ENCODE measurements at regions not wholly inside any gene's neighbourhood (a gene's known extent, or its start where the extent isn't known, plus 50 kb on each side); places are given as distances from the start of the nearest gene placed in this dataset.
"Not testable (repeated sequence)": the region's sequence is repeated elsewhere in the genome, so short reads cannot be mapped to it uniquely, and the experiment has no call there.

- DNase-seq: no peak
- ATAC-seq: no peak
- intact Hi-C loops (cut with micrococcal nuclease): no loop called here
Observed at GRCh38 chr16:8168016-8168415, 422.3 kb downstream of the TMEM114 start.

- DNase-seq (no peak), ATAC-seq (no peak)
- intact Hi-C loops (cut with micrococcal nuclease): no loop called here
Observed at GRCh38 chr16:8167436-8167835, 422.9 kb downstream of the TMEM114 start.

DNA sequence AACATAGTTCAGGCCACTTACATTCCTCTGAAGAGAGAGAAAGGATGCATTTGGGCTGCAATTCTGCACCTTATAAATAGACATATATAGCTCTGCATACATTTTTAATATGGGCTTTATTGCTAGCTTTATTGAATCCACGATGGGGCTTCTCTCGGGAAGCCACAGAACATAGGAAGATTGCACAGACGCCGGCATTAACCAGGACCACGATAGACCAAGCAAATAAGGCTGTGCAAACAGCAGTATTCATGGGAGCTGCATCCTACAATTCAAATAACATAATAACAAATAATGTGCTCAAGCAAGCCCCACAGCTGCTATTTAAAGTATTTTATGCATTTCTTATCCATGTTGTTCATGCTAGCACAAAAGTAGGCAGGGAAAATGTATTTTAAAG is 432.3 kb downstream of the TMEM114 start:
- no peak for ATAC-seq
- no peak for DNase-seq
- intact Hi-C loops (cut with micrococcal nuclease): no loop called here

GRCh38 chr16:8155275-8155674 is 435.0 kb downstream of the TMEM114 start:
- intact Hi-C loops (cut with micrococcal nuclease): no loop called here
- ATAC-seq (no peak), DNase-seq (no peak)

DNA sequence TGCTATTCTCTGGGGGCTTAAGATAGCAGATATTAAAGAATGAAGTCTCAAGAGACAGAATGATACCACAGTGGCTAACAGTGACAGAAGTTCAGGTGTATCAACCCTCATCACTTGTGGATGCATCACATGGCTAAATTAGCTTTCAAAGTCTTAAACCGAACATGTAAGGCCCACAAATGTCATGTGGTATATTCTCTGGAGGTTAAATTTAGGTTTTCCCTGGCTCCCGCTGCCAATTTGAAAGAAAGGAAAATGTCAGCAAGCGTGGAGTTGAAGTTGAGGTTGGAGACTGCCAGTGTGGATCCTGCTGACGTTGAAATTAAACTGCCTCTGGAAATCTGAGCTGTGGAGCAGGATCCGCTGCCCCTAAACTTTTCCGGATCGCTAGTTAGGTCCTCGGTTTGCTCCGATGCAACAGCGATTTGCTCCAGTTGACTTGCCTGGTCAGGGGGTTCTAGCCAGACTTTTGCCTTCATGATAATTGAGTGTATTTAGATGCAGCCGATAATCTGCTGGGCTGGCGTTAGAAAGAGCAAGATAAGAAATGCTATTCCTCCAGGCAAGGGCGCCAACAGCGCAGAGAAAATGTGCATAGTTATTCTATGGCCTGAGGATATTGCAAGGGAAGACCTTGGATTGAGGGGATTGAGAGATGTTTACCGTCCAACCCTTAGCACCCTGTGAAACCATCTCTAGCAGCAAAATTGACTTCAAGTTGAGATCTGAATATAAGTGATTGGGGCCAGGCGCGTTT is 443.9 kb downstream of the TMEM114 start:
- ATAC-seq: no peak
- no peak for DNase-seq
- intact Hi-C loops (cut with micrococcal nuclease): no loop called here

DNA sequence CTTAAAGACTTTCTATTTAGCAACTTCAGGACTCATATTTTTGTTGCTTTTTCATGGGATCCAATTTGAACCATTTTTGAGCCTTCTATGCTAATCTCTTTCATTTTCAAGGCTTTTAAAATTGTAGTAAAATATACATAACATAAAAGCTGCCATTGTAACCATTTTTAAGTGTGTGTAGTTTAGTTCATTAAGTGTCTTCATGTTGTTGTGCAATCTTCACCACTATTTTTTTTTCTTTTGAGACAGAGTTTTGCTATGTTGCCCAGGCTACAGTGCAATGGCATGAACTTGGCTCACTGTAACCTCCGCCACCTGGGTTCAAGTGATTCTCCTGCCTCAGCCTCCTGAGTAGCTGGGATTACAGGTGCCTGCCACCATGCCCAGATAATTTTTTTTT is 451.6 kb downstream of the TMEM114 start:
- intact Hi-C loops (cut with micrococcal nuclease): no loop called here
- ATAC-seq: no peak

DNA sequence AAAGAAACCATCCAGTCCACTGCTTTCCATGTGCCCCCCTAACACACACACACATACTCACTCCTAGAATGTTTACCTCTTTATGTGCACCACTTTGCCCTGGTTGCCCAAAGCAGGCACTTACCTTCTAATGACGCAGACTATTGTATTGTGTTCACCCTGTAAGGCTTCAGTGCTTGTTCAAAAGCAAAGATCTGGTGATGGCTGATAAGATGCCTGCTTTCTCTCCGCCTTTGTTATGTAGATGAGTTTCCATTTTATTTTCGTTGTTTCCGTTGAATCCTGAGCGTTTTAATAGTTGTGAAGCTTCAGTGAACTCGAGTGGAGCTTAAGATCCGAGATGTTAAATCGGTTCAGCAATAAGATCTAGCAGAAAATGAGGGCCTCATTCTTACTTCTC is 452.7 kb downstream of the TMEM114 start:
- DNase-seq (no peak), ATAC-seq (no peak)
- intact Hi-C loops (cut with micrococcal nuclease): no loop called here

More for the DNA sequence above, 451.6 kb downstream of the TMEM114 start:
- DNase-seq: no peak

DNA sequence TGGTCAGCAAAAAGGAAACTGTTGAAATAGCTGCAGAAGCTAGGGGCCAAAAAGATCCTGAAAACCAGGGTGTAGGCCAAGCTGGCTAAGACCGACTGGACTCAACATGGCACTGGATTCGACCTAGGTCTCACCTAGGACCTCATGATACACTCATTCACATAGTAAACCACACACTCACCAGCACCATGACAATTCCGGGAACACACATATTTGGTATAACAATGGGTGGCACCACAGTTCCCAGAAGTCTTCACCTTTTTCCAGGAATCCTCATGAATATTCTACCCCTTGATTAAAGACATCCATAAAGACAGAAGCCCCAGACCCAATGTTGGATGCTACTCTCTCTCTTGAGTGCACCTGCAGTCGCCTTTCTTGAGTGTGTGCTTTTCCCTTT is 460.1 kb downstream of the TMEM114 start:
- DNase-seq: no peak
- intact Hi-C loops (cut with micrococcal nuclease): no loop called here
- no peak for ATAC-seq

DNA sequence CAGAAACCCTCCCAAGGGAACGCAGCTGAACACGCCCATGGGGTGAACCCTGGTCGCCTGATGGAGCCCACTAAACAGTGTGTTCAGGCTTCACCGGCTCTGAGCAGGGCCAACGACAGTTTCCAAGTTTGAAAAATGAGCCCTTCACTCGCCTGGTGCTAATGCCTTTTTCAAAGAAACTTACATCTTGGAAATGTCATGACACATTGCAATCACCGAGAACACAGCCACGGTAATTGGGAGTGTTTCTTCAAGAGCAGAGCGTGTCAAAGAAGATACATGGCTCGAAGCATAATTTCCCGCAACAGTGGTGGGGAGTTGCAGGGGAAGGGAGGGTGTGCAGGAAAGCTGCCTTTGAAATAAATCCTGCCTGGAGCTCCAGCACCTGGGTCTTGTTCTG is 463.2 kb downstream of the TMEM114 start:
- no peak for ATAC-seq
- intact Hi-C loops (cut with micrococcal nuclease): no loop called here
- DNase-seq: no peak

DNA sequence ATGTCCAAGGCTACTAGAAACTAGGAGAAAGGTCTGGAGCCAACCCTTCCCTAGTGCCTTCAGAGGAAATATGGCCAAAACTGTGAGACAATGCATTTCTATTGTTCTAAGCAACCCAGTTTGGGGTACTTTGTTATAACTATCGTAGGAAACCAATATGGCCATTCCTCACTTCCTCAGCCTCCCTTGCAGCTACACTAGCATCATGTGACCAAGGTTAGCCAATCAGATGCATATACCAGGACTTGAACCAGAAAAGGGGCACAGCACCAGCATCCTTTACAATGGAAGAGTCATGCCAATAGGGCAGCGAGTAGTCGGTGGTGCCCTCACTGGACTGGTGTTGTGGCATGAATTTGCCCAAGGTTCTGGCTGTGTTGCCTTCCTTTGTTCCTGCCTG is 464.0 kb downstream of the TMEM114 start:
- DNase-seq: no peak
- intact Hi-C loops (cut with micrococcal nuclease): no loop called here
- no peak for ATAC-seq

DNA sequence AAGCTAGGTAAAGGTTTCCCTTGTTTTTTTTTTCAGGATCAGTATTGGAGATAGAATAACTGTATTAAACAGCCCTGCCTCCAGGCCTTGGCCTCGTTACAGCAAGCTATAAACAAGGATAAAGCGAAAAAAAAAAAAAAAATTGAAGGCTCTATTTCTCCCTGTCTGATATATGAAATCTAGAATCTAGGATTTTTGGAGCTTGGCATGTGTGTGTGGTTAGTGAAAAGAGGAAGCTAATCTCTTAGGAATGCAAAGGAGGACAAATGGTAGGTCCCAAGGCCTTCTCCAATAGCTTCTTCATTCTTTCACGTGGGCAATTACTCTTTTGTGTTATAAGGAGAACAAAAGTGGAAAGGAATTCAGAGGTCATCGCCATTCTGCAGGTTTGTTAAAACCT is 470.3 kb downstream of the TMEM114 start:
- no peak for ATAC-seq
- DNase-seq: no peak
- intact Hi-C loops (cut with micrococcal nuclease): no loop called here

DNA sequence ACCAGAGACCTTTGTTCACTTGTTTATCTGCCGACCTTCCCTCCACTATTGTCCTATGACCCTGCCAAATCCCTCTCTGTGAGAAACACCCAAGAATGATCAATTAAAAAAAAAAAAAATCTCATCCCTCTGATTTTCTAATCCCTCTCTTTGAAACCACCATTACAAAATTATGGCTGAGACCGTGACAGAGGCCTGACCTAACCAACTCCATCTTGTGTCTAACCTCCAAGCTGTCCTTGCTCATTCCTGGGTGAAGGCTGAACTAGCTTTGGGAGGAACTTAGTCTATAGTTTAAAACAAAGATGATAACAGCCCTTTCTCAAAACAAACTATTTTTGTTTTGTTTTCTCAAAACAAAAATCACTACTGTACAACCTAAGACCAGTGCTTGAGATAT is 474.5 kb downstream of the TMEM114 start:
- intact Hi-C loops (cut with micrococcal nuclease): no loop called here
- ATAC-seq: no peak
- no peak for DNase-seq

DNA sequence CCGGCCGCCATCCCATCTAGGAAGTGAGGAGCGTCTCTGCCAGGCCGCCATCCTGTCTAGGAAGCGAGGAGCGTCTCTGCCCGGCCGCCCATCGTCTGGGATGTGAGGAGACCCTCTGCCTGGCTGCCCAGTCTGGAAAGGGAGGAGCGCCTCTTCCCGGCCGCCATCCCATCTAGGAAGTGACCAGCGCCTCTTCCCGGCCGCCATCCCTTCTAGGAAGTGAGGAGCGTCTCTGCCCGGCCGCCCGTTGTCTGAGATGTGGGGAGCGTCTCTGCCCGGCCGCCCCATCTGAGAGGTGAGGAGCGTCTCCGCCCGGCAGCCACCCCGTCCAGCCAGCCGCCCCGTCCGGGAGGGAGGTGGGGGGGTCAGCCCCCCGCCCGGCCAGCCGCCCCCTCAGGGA is 475.4 kb downstream of the TMEM114 start:
- DNase-seq; intact Hi-C loops (cut with micrococcal nuclease); ATAC-seq: not testable (repeated sequence)

DNA sequence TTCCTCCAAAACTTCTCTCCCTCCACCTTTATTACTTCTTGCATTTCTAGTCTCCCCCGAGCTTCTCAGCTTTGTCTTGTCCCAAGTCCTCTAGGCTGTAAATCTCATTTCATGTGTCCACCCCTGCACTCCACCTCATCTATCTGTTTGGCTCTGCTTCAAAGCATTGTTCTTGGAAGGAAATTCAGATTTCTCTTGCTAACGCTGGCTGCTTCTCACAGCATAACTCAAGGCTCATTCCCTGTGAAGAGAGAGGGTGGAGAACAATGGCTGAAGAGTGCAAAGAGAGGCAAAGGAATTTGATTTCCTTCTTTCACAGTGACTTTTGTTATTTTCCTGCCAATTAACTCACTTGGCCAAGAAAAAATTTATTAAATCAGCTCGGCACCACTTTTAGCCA is 476.5 kb downstream of the TMEM114 start:
- intact Hi-C loops (cut with micrococcal nuclease): no loop called here
- ATAC-seq: peak; percentile 53
- no peak for DNase-seq

DNA sequence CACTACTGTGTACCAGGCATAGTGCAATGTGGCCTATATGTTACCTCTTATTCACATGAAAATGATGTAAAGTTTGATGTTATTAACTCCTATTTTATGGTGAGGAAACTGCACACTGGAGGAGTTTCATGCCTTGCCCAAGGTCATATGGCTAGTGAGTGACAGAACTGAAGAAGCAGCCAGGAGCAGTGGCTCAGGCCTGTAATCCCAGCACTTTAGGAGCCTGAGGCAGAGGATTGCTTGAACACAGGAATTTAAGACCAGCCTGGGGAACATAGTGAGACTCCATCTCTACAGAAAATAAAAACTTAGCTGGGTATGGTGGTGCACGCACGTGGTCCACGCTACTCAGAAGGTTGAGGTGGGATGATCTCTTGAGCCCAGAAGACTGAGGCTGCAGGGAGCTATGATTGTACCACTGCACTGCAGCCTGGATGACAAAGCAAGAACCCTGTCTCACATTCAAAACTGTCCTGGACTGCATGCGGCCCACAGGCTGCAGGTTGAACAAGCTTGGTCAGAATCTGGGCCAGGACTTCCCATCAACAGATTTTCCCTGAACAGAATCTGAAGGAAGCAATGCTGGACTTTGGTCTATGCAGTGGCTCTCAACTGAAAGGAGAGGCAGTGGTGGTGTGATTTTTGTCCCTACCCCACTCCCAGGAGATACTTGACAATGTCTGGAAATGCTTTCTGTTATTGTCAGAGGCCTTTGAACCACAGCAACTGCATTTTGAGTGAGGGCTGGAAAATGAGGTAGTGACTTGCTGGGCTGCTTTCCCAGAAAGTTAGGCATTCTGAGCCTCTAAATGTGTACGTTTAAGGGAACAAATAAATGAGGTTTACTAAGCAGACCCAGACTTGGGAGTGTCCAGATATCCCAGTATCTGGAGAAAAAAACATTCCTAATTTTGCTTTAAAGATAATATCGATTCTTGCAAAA is 479.5 kb downstream of the TMEM114 start:
- ATAC-seq (no peak), DNase-seq (no peak)
- intact Hi-C loops (cut with micrococcal nuclease): no loop called here

DNA sequence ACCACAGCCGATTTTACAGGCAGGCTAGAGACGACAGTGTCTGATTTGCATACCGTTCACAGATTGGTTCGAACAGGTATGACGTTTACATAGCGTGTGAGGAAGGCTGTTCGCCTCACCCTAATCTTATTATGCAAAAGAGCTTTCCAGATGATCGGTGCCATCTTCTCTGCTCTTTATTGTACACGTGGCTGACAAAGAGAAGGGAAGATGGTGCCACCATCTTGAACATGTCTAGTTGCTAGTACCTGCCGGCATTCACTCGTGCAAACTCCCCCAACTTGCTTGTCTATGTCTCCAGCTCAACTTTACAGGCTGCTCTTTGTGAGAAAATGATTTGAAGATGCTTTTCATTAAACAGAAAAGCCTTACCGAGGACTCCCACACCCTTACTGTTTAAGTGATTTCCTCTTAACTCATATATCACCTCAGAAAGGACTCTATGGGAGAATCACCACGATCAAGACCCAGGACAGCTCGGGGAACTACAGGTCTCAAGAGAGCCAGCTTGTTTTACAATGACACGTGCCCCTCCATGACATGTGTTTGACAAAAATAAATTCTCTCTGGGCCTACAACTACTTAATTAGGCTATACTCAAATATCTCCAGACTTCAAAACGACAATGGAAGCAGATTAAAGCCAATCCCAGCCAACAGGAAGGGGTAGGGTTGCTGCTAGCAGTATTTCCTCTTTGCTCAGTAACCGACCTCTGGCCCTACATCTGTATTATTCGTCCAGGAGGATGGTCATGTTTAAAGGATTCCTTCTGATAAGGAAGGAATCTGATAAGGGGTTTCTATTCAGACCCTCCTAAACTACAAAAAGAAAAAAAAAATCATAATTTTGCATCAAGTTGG is 480.6 kb downstream of the TMEM114 start:
- intact Hi-C loops (cut with micrococcal nuclease): no loop called here

DNA sequence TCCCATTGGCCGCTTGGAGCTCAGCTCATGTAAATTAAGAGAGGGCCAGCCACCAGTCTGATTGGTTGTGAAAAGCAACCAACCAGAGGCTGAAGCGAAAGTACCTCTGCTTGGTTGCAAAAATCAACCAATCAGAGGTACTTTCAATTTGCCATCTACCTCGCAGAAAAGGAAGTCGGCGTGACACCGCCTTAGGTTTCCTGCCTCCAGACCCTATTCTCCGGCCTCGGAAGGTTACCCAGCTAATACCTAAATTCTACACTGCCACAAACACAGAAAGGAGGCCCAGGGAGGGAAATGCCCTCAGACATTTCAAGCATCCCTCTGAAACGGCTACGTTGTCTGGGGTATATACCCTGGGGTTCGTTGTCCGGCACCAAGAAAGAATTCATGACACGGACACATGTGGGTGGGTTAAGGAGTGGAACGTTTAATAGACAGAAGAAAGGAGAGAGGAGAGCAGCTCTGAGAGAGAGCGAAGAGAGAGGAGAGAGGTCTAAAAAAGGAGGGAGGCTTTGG is 481.3 kb downstream of the TMEM114 start:
- intact Hi-C loops (cut with micrococcal nuclease): no loop called here
- DNase-seq (no peak), ATAC-seq (no peak)

More for the DNA sequence above, 480.6 kb downstream of the TMEM114 start:
- ATAC-seq (no peak), DNase-seq (no peak)

DNA sequence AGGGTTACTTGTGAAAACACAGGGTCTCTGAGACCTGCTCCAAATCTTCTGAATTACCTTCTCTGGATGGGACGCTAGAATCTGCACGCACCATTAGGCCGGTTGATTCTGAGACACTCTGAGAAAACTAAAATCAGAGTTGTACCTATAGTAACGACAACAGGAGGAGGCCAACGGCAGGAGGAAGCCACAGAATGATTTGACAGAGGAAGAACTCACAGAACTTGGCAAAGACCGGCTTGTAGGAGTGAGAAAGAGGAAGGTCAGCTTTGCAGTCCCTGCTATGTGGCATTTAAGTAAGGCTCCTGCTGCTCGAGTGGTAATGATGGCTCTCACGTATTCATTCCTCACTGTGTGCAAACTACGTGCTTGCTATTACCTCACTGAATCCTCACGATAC is 483.0 kb downstream of the TMEM114 start:
- DNase-seq (no peak), ATAC-seq (no peak)
- intact Hi-C loops (cut with micrococcal nuclease): no loop called here

DNA sequence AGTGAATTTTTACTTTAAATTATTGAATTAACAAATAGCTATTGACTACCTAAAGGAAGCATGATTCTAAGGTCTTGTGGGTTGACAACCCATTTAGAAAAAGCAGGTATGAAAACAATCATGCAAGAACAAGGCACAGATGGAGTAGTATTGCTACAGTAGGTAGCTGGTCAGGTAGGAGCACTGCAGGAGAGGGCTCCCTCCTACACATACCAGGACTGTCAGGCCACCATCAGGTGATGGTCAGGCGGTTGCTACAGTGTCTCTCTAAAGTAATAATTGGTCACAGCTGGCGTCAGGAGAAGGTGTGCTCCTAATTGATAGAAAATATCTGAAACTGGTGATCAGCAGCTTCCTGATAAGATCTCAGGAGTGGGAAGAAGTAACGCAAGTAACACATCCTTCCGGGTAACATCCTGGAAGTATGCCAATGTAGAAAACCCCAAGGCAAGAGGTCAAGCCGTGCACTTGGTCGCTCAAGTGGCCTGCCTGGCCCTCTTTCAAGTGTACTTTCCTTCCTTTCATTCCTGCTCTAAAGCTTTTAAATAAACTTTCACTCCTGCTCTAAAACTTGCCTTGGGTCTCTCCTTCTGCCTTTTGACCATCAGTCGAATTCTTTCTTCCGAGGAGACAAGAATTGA is 486.5 kb downstream of the TMEM114 start:
- ATAC-seq (no peak), DNase-seq (no peak)
- intact Hi-C loops (cut with micrococcal nuclease): no loop called here

All from left ventricle myocardium superior (tissue), 1 donor.